Tibial nerve (tissue), 3 donors: ENCODE measurements at regions not wholly inside any gene's neighbourhood (a gene's known extent, or its start where the extent isn't known, plus 50 kb on each side); places are given as distances from the start of the nearest gene placed in this dataset.

ENCODE experiments used
- POLR2A ChIP-seq, 2 donors: fragments of 450-650 bp; IDR thresholded peaks; one replicate each; pipeline ENCODE4 v1.6.1; 2017; ENCODE audit warnings: antibody characterized with exemption in 2 of 2, mild to moderate bottlenecking in 2 of 2, moderate library complexity in 2 of 2
- TF ChIP-seq, protein P1 (sequence below), 5 experiments: fragments of 200-600 bp in 3 of 5; fragments of 450-650 bp in 2 of 5; sonication (generic) in 3 of 5; IDR thresholded peaks; one replicate each; pipeline ENCODE4 v1.5.1; 2016 to 2019; ENCODE audit warnings: antibody characterized with exemption in 5 of 5, mild to moderate bottlenecking in 3 of 5, moderate library complexity in 2 of 5

DNA sequence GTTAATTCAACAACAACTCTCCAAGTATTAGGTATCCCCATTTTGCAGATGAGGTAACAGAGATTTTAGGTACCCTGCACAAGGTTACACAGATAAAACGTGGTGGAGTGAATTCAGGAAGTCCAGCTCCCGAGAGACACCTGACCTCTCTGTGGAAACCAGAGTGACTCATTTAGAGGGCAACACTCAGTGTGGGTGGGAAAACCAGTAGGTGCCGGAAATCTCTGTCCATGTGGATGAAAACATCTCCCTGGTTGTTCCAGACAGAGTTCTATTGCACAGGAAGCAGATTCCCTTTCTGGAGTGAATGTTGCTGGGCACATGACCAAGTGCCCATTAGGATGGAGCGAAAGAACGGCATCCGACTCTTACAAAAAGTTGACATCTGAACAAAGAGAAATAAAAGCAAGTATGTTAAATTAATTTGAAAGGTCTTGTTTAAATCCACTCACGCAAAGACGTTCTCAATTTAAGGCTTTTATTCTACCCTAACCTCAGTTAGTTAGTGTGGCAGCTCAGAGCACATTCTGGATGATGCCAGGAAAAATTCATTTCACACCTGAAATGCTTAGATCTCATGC is 391.9 kb upstream of the WWC1 start:
- TF ChIP-seq, protein P1, sequence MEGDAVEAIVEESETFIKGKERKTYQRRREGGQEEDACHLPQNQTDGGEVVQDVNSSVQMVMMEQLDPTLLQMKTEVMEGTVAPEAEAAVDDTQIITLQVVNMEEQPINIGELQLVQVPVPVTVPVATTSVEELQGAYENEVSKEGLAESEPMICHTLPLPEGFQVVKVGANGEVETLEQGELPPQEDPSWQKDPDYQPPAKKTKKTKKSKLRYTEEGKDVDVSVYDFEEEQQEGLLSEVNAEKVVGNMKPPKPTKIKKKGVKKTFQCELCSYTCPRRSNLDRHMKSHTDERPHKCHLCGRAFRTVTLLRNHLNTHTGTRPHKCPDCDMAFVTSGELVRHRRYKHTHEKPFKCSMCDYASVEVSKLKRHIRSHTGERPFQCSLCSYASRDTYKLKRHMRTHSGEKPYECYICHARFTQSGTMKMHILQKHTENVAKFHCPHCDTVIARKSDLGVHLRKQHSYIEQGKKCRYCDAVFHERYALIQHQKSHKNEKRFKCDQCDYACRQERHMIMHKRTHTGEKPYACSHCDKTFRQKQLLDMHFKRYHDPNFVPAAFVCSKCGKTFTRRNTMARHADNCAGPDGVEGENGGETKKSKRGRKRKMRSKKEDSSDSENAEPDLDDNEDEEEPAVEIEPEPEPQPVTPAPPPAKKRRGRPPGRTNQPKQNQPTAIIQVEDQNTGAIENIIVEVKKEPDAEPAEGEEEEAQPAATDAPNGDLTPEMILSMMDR (IDR thresholded peaks at IDR 0.05), result no peak
- no peak for TF ChIP-seq POLR2A (IDR thresholded peaks at IDR 0.05)
